ENCODE measurements at regions not wholly inside any gene's neighbourhood (a gene's known extent, or its start where the extent isn't known, plus 50 kb on each side); places are given as distances from the start of the nearest gene placed in this dataset.
"Not testable (repeated sequence)": the region's sequence is repeated elsewhere in the genome, so short reads cannot be mapped to it uniquely, and the experiment has no call there.

- no peak overlapping the region for H3K27ac ChIP-seq
- no peak for TF ChIP-seq ZFX (IDR thresholded peaks at IDR 0.05)
These were observed 78.4 kb upstream of the DIAPH3 start for GRCh38 chr13:60242043-60242595.

- no peak for TF ChIP-seq CTCF (conservative IDR thresholded peaks at IDR 0.05)
- TF ChIP-seq ZFX (IDR thresholded peaks at IDR 0.05): no peak
- no peak overlapping the region for H3K27ac ChIP-seq
These were observed 80.7 kb upstream of the DIAPH3 start for GRCh38 chr13:60244381-60244780.

- not testable (repeated sequence) for H3K27ac ChIP-seq
These were observed 87.7 kb upstream of the DIAPH3 start for GRCh38 chr13:60251419-60251818.

- no peak overlapping the region for H3K27ac ChIP-seq
These were observed 94.6 kb upstream of the DIAPH3 start for GRCh38 chr13:60258349-60258748.

GRCh38 chr13:60260440-60260839 is 96.7 kb upstream of the DIAPH3 start:
- TF ChIP-seq ZFX (IDR thresholded peaks at IDR 0.05) (no peak), CTCF (conservative IDR thresholded peaks at IDR 0.05) (no peak)
- H3K27ac ChIP-seq: no peak overlapping the region

More at GRCh38 chr13:60258349-60258748, 94.6 kb upstream of the DIAPH3 start:
- TF ChIP-seq CTCF (conservative IDR thresholded peaks at IDR 0.05) (no peak), ZFX (IDR thresholded peaks at IDR 0.05) (no peak)

GRCh38 chr13:60261432-60262351 is 98.0 kb upstream of the DIAPH3 start:
- TF ChIP-seq CTCF (conservative IDR thresholded peaks at IDR 0.05) (no peak), ZFX (IDR thresholded peaks at IDR 0.05) (no peak)
- no peak overlapping the region for H3K27ac ChIP-seq

- no peak overlapping the region for H3K27ac ChIP-seq
- TF ChIP-seq CTCF (conservative IDR thresholded peaks at IDR 0.05) (no peak), ZFX (IDR thresholded peaks at IDR 0.05) (no peak)
These were observed 101.8 kb upstream of the DIAPH3 start for GRCh38 chr13:60265566-60265965.

GRCh38 chr13:60267498-60268202 is 103.9 kb upstream of the DIAPH3 start:
- TF ChIP-seq ZFX (IDR thresholded peaks at IDR 0.05) (no peak), CTCF (conservative IDR thresholded peaks at IDR 0.05) (no peak)
- H3K27ac ChIP-seq: no peak overlapping the region; the same call in 1 of the 2 replicates
